ENCODE measurements at regions not wholly inside any gene's neighbourhood (a gene's known extent, or its start where the extent isn't known, plus 50 kb on each side); places are given as distances from the start of the nearest gene placed in this dataset.
"Not testable (repeated sequence)": the region's sequence is repeated elsewhere in the genome, so short reads cannot be mapped to it uniquely, and the experiment has no call there.

GRCh38 chr3:177852001-177852807, 654.9 kb upstream of the TBL1XR1 start:
- TF ChIP-seq POLR2AphosphoS5 (IDR thresholded peaks at IDR 0.05; ENCODE audit: low read depth, low read length) (no peak), TAF1 (IDR thresholded peaks at IDR 0.05; ENCODE audit: borderline replicate concordance, low read depth, low read length) (no peak), POLR2A (IDR thresholded peaks at IDR 0.05; ENCODE audit: low read depth, low read length) (no peak)
- FAIRE-seq (no peak), DNase-seq (ENCODE audit: insufficient read length) (no peak)

GRCh38 chr3:177855021-177855420, 657.7 kb upstream of the TBL1XR1 start:
- DNase-seq (ENCODE audit: insufficient read length), result no peak
- TF ChIP-seq POLR2A (IDR thresholded peaks at IDR 0.05; ENCODE audit: low read depth, low read length) (no peak), POLR2AphosphoS5 (IDR thresholded peaks at IDR 0.05; ENCODE audit: low read depth, low read length) (no peak), TAF1 (IDR thresholded peaks at IDR 0.05; ENCODE audit: borderline replicate concordance, low read depth, low read length) (no peak)
- no peak for FAIRE-seq

- DNase-seq (ENCODE audit: insufficient read length) (no peak), FAIRE-seq (no peak)
- TF ChIP-seq POLR2A (IDR thresholded peaks at IDR 0.05; ENCODE audit: low read depth, low read length), result no peak
- TF ChIP-seq POLR2AphosphoS5 (IDR thresholded peaks at IDR 0.05; ENCODE audit: low read depth, low read length), result no peak
- no peak for TF ChIP-seq TAF1 (IDR thresholded peaks at IDR 0.05; ENCODE audit: borderline replicate concordance, low read depth, low read length)
Observed at GRCh38 chr3:177860184-177860583, 662.9 kb upstream of the TBL1XR1 start.

GRCh38 chr3:177862962-177863491, 665.7 kb upstream of the TBL1XR1 start:
- FAIRE-seq (no peak), DNase-seq (ENCODE audit: insufficient read length) (no peak)
- no peak for TF ChIP-seq TAF1 (IDR thresholded peaks at IDR 0.05; ENCODE audit: borderline replicate concordance, low read depth, low read length)
- no peak for TF ChIP-seq POLR2AphosphoS5 (IDR thresholded peaks at IDR 0.05; ENCODE audit: low read depth, low read length)
- TF ChIP-seq POLR2A (IDR thresholded peaks at IDR 0.05; ENCODE audit: low read depth, low read length), result no peak

GRCh38 chr3:177871267-177871666, 665.0 kb upstream of the KCNMB2 start:
- not testable (repeated sequence) for FAIRE-seq; DNase-seq (ENCODE audit: insufficient read length)

GRCh38 chr3:177878192-177878591, 658.0 kb upstream of the KCNMB2 start:
- TF ChIP-seq POLR2AphosphoS5 (IDR thresholded peaks at IDR 0.05; ENCODE audit: low read depth, low read length), result no peak
- TF ChIP-seq TAF1 (IDR thresholded peaks at IDR 0.05; ENCODE audit: borderline replicate concordance, low read depth, low read length), result no peak
- no peak for TF ChIP-seq POLR2A (IDR thresholded peaks at IDR 0.05; ENCODE audit: low read depth, low read length)
- FAIRE-seq, result no peak
- no peak for DNase-seq (ENCODE audit: insufficient read length)

GRCh38 chr3:177878957-177879356, 657.3 kb upstream of the KCNMB2 start:
- FAIRE-seq (no peak), DNase-seq (ENCODE audit: insufficient read length) (no peak)
- TF ChIP-seq POLR2AphosphoS5 (IDR thresholded peaks at IDR 0.05; ENCODE audit: low read depth, low read length) (no peak), POLR2A (IDR thresholded peaks at IDR 0.05; ENCODE audit: low read depth, low read length) (no peak), TAF1 (IDR thresholded peaks at IDR 0.05; ENCODE audit: borderline replicate concordance, low read depth, low read length) (no peak)

- FAIRE-seq (no peak), DNase-seq (ENCODE audit: insufficient read length) (no peak)
- TF ChIP-seq POLR2AphosphoS5 (IDR thresholded peaks at IDR 0.05; ENCODE audit: low read depth, low read length), result no peak
- no peak for TF ChIP-seq POLR2A (IDR thresholded peaks at IDR 0.05; ENCODE audit: low read depth, low read length)
- TF ChIP-seq TAF1 (IDR thresholded peaks at IDR 0.05; ENCODE audit: borderline replicate concordance, low read depth, low read length), result no peak
Observed at GRCh38 chr3:177881351-177881750, 654.9 kb upstream of the KCNMB2 start.

- no peak for FAIRE-seq
- no peak for DNase-seq (ENCODE audit: insufficient read length)
- TF ChIP-seq POLR2AphosphoS5 (IDR thresholded peaks at IDR 0.05; ENCODE audit: low read depth, low read length) (no peak), TAF1 (IDR thresholded peaks at IDR 0.05; ENCODE audit: borderline replicate concordance, low read depth, low read length) (no peak), POLR2A (IDR thresholded peaks at IDR 0.05; ENCODE audit: low read depth, low read length) (no peak)
Observed at GRCh38 chr3:177882124-177882648, 654.0 kb upstream of the KCNMB2 start.

GRCh38 chr3:177883091-177883490, 653.1 kb upstream of the KCNMB2 start:
- TF ChIP-seq POLR2A (IDR thresholded peaks at IDR 0.05; ENCODE audit: low read depth, low read length) (no peak), TAF1 (IDR thresholded peaks at IDR 0.05; ENCODE audit: borderline replicate concordance, low read depth, low read length) (no peak), POLR2AphosphoS5 (IDR thresholded peaks at IDR 0.05; ENCODE audit: low read depth, low read length) (no peak)
- FAIRE-seq (no peak), DNase-seq (ENCODE audit: insufficient read length) (no peak)

GRCh38 chr3:177883957-177884356, 652.3 kb upstream of the KCNMB2 start:
- TF ChIP-seq TAF1 (IDR thresholded peaks at IDR 0.05; ENCODE audit: borderline replicate concordance, low read depth, low read length), result no peak
- no peak for TF ChIP-seq POLR2AphosphoS5 (IDR thresholded peaks at IDR 0.05; ENCODE audit: low read depth, low read length)
- no peak for TF ChIP-seq POLR2A (IDR thresholded peaks at IDR 0.05; ENCODE audit: low read depth, low read length)
- DNase-seq (ENCODE audit: insufficient read length), result no peak
- FAIRE-seq, result no peak

- FAIRE-seq (no peak), DNase-seq (ENCODE audit: insufficient read length) (no peak)
- TF ChIP-seq POLR2AphosphoS5 (IDR thresholded peaks at IDR 0.05; ENCODE audit: low read depth, low read length), result no peak
- TF ChIP-seq TAF1 (IDR thresholded peaks at IDR 0.05; ENCODE audit: borderline replicate concordance, low read depth, low read length), result no peak
- no peak for TF ChIP-seq POLR2A (IDR thresholded peaks at IDR 0.05; ENCODE audit: low read depth, low read length)
Observed at GRCh38 chr3:177885063-177885462, 651.2 kb upstream of the KCNMB2 start.
